ENCODE measurements at regions not wholly inside any gene's neighbourhood (a gene's known extent, or its start where the extent isn't known, plus 50 kb on each side); places are given as distances from the start of the nearest gene placed in this dataset.

DNA sequence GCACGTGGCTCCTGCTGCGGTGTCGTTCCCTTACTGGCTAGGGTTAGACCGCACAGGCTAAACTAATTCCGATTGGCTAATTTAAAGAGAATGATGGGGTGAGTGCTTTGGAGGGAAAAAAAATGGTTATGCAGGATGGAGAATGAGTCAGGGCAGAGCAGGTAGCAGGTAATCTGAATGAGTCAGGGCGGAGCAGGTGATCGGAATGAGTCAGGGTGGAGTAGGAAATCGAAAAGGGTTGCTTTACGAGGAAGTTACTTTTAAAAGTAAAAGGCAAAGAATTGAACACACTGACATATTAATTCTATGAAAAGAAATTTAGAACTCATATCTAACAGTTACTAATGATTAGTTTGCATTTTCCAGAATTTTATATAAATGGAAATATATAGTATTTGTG, 335.5 kb downstream of the FOXO1 start:
- TF ChIP-seq POLR2A (IDR thresholded peaks at IDR 0.05; ENCODE audit: low read length) (no peak), GATA1 (IDR thresholded peaks at IDR 0.05; ENCODE audit: low read depth, low read length) (no peak)

All from erythroblast (primary cell).